ENCODE measurements at regions not wholly inside any gene's neighbourhood (a gene's known extent, or its start where the extent isn't known, plus 50 kb on each side); places are given as distances from the start of the nearest gene placed in this dataset.

- Histone ChIP-seq H3K4me1 (ENCODE audit: control insufficient read depth, insufficient read depth, low read length) (no peaks in the 10 kb centered on the region), H3K27ac (ENCODE audit: low read length) (no peak overlapping the region), H3K36me3 (ENCODE audit: control insufficient read depth, insufficient read depth, low read length) (no peaks in the 10 kb centered on the region), H3K9me3 (ENCODE audit: control insufficient read depth, low read depth, low read length) (peaks cover 4% of the 10 kb centered on the region), H3K4me3 (ENCODE audit: low read length) (no peak overlapping the region), H3K27me3 (ENCODE audit: control insufficient read depth, insufficient read depth, low read length) (no peaks in the 10 kb centered on the region)
- no peak for DNase-seq
- no CpG with 5 or more reads among the region's 20 CpGs for WGBS (ENCODE audit: insufficient coverage, low lambda C conversion rate)
Observed at GRCh38 chr6:169388395-169389166, 134.9 kb upstream of the THBS2 start.

GRCh38 chr6:169387809-169388383, 134.2 kb upstream of the THBS2 start:
- Histone ChIP-seq H3K4me3 (ENCODE audit: low read length) (no peak overlapping the region), H3K9me3 (ENCODE audit: control insufficient read depth, low read depth, low read length) (peaks cover 4% of the 10 kb centered on the region), H3K4me1 (ENCODE audit: control insufficient read depth, insufficient read depth, low read length) (no peaks in the 10 kb centered on the region), H3K27me3 (ENCODE audit: control insufficient read depth, insufficient read depth, low read length) (no peaks in the 10 kb centered on the region), H3K27ac (ENCODE audit: low read length) (no peak overlapping the region), H3K36me3 (ENCODE audit: control insufficient read depth, insufficient read depth, low read length) (no peaks in the 10 kb centered on the region)
- DNase-seq = no peak
- WGBS (ENCODE audit: insufficient coverage, low lambda C conversion rate) = no CpG with 5 or more reads among the region's 9 CpGs

- no peaks in the 10 kb centered on the region for H3K27me3 ChIP-seq (ENCODE audit: control insufficient read depth, insufficient read depth, low read length)
- 80% methylated on average over 3 of the region's 20 CpGs for WGBS (ENCODE audit: insufficient coverage, low lambda C conversion rate)
- peaks cover 4% of the 10 kb centered on the region for H3K9me3 ChIP-seq (ENCODE audit: control insufficient read depth, low read depth, low read length)
- no peaks in the 10 kb centered on the region for H3K36me3 ChIP-seq (ENCODE audit: control insufficient read depth, insufficient read depth, low read length)
- DNase-seq = no peak
- no peaks in the 10 kb centered on the region for H3K4me1 ChIP-seq (ENCODE audit: control insufficient read depth, insufficient read depth, low read length)
- H3K27ac ChIP-seq (ENCODE audit: low read length) = no peak overlapping the region
- no peak overlapping the region for H3K4me3 ChIP-seq (ENCODE audit: low read length)
Observed at GRCh38 chr6:169386411-169387057, 132.9 kb upstream of the THBS2 start.

GRCh38 chr6:169385237-169385880, 131.7 kb upstream of the THBS2 start:
- Histone ChIP-seq H3K36me3 (ENCODE audit: control insufficient read depth, insufficient read depth, low read length) (no peaks in the 10 kb centered on the region), H3K4me1 (ENCODE audit: control insufficient read depth, insufficient read depth, low read length) (no peaks in the 10 kb centered on the region), H3K9me3 (ENCODE audit: control insufficient read depth, low read depth, low read length) (peaks cover 4% of the 10 kb centered on the region), H3K27me3 (ENCODE audit: control insufficient read depth, insufficient read depth, low read length) (no peaks in the 10 kb centered on the region), H3K4me3 (ENCODE audit: low read length) (no peak overlapping the region), H3K27ac (ENCODE audit: low read length) (no peak overlapping the region)
- DNase-seq = no peak
- no CpG with 5 or more reads among the region's 9 CpGs for WGBS (ENCODE audit: insufficient coverage, low lambda C conversion rate)

GRCh38 chr6:169384291-169384690, 130.6 kb upstream of the THBS2 start:
- WGBS (ENCODE audit: insufficient coverage, low lambda C conversion rate) = no CpG with 5 or more reads among the region's 7 CpGs
- Histone ChIP-seq H3K27me3 (ENCODE audit: control insufficient read depth, insufficient read depth, low read length) (no peaks in the 10 kb centered on the region), H3K4me1 (ENCODE audit: control insufficient read depth, insufficient read depth, low read length) (no peaks in the 10 kb centered on the region)

GRCh38 chr6:169383265-169383664, 129.6 kb upstream of the THBS2 start:
- H3K4me3 ChIP-seq (ENCODE audit: low read length) = no peak overlapping the region
- DNase-seq = no peak

More at GRCh38 chr6:169384291-169384690, 130.6 kb upstream of the THBS2 start:
- no peak overlapping the region for H3K4me3 ChIP-seq (ENCODE audit: low read length)
- no peak overlapping the region for H3K27ac ChIP-seq (ENCODE audit: low read length)
- DNase-seq = no peak
- no peaks in the 10 kb centered on the region for H3K9me3 ChIP-seq (ENCODE audit: control insufficient read depth, low read depth, low read length)
- no peaks in the 10 kb centered on the region for H3K36me3 ChIP-seq (ENCODE audit: control insufficient read depth, insufficient read depth, low read length)

GRCh38 chr6:169382735-169383134, 129.1 kb upstream of the THBS2 start:
- H3K27ac ChIP-seq (ENCODE audit: low read length) = no peak overlapping the region
- H3K4me1 ChIP-seq (ENCODE audit: control insufficient read depth, insufficient read depth, low read length) = no peaks in the 10 kb centered on the region
- H3K4me3 ChIP-seq (ENCODE audit: low read length) = no peak overlapping the region
- DNase-seq = no peak
- no peaks in the 10 kb centered on the region for H3K27me3 ChIP-seq (ENCODE audit: control insufficient read depth, insufficient read depth, low read length)
- H3K36me3 ChIP-seq (ENCODE audit: control insufficient read depth, insufficient read depth, low read length) = no peaks in the 10 kb centered on the region
- no peaks in the 10 kb centered on the region for H3K9me3 ChIP-seq (ENCODE audit: control insufficient read depth, low read depth, low read length)
- no CpG with 5 or more reads among the region's 1 CpG for WGBS (ENCODE audit: insufficient coverage, low lambda C conversion rate)

More at GRCh38 chr6:169383265-169383664, 129.6 kb upstream of the THBS2 start:
- WGBS (ENCODE audit: insufficient coverage, low lambda C conversion rate) = no CpG with 5 or more reads among the region's 6 CpGs
- H3K9me3 ChIP-seq (ENCODE audit: control insufficient read depth, low read depth, low read length) = no peaks in the 10 kb centered on the region
- no peaks in the 10 kb centered on the region for H3K4me1 ChIP-seq (ENCODE audit: control insufficient read depth, insufficient read depth, low read length)
- no peak overlapping the region for H3K27ac ChIP-seq (ENCODE audit: low read length)
- no peaks in the 10 kb centered on the region for H3K27me3 ChIP-seq (ENCODE audit: control insufficient read depth, insufficient read depth, low read length)
- no peaks in the 10 kb centered on the region for H3K36me3 ChIP-seq (ENCODE audit: control insufficient read depth, insufficient read depth, low read length)

GRCh38 chr6:169381988-169382387, 128.3 kb upstream of the THBS2 start:
- Histone ChIP-seq H3K36me3 (ENCODE audit: control insufficient read depth, insufficient read depth, low read length) (no peaks in the 10 kb centered on the region), H3K27ac (ENCODE audit: low read length) (no peak overlapping the region)
- no CpG with 5 or more reads among the region's 6 CpGs for WGBS (ENCODE audit: insufficient coverage, low lambda C conversion rate)

GRCh38 chr6:169380493-169380892, 126.8 kb upstream of the THBS2 start:
- Histone ChIP-seq H3K9me3 (ENCODE audit: control insufficient read depth, low read depth, low read length) (peaks cover 2% of the 10 kb centered on the region), H3K4me3 (ENCODE audit: low read length) (no peak overlapping the region), H3K4me1 (ENCODE audit: control insufficient read depth, insufficient read depth, low read length) (no peaks in the 10 kb centered on the region), H3K27ac (ENCODE audit: low read length) (no peak overlapping the region), H3K27me3 (ENCODE audit: control insufficient read depth, insufficient read depth, low read length) (no peaks in the 10 kb centered on the region), H3K36me3 (ENCODE audit: control insufficient read depth, insufficient read depth, low read length) (no peaks in the 10 kb centered on the region)
- WGBS (ENCODE audit: insufficient coverage, low lambda C conversion rate) = 50% methylated on average over 1 of the region's 8 CpGs
- no peak for DNase-seq

More at GRCh38 chr6:169381988-169382387, 128.3 kb upstream of the THBS2 start:
- no peak overlapping the region for H3K4me3 ChIP-seq (ENCODE audit: low read length)
- no peak for DNase-seq
- no peaks in the 10 kb centered on the region for H3K27me3 ChIP-seq (ENCODE audit: control insufficient read depth, insufficient read depth, low read length)
- H3K9me3 ChIP-seq (ENCODE audit: control insufficient read depth, low read depth, low read length) = no peaks in the 10 kb centered on the region
- H3K4me1 ChIP-seq (ENCODE audit: control insufficient read depth, insufficient read depth, low read length) = no peaks in the 10 kb centered on the region

GRCh38 chr6:169379495-169380070, 125.9 kb upstream of the THBS2 start:
- no peak overlapping the region for H3K27ac ChIP-seq (ENCODE audit: low read length)
- H3K27me3 ChIP-seq (ENCODE audit: control insufficient read depth, insufficient read depth, low read length) = no peaks in the 10 kb centered on the region
- no peak overlapping the region for H3K4me3 ChIP-seq (ENCODE audit: low read length)
- WGBS (ENCODE audit: insufficient coverage, low lambda C conversion rate) = no CpG with 5 or more reads among the region's 18 CpGs
- DNase-seq = no peak
- no peaks in the 10 kb centered on the region for H3K36me3 ChIP-seq (ENCODE audit: control insufficient read depth, insufficient read depth, low read length)
- H3K4me1 ChIP-seq (ENCODE audit: control insufficient read depth, insufficient read depth, low read length) = no peaks in the 10 kb centered on the region
- peaks cover 4% of the 10 kb centered on the region for H3K9me3 ChIP-seq (ENCODE audit: control insufficient read depth, low read depth, low read length)
